ENCODE measurements at regions not wholly inside any gene's neighbourhood (a gene's known extent, or its start where the extent isn't known, plus 50 kb on each side); places are given as distances from the start of the nearest gene placed in this dataset.

GRCh38 chr18:45488645-45489044 lies 126.6 kb upstream of the SLC14A2 start:
- no peak for TF ChIP-seq CTCF (IDR thresholded peaks at IDR 0.05)
- no peak for TF ChIP-seq POLR2A (IDR thresholded peaks at IDR 0.05)
